HG02759 (cell line): ENCODE measurements at regions not wholly inside any gene's neighbourhood (a gene's known extent, or its start where the extent isn't known, plus 50 kb on each side); places are given as distances from the start of the nearest gene placed in this dataset.
"Not testable (repeated sequence)": the region's sequence is repeated elsewhere in the genome, so short reads cannot be mapped to it uniquely, and the experiment has no call there.

ENCODE experiments used
- ATAC-seq: cut with Tn5 transposase; IDR thresholded peaks from one replicate; pipeline ENCODE4 v1.9.1; 2021; ENCODE audit warnings: mild to moderate bottlenecking, moderate library complexity; ENCODE audit not compliant: unreplicated experiment

DNA sequence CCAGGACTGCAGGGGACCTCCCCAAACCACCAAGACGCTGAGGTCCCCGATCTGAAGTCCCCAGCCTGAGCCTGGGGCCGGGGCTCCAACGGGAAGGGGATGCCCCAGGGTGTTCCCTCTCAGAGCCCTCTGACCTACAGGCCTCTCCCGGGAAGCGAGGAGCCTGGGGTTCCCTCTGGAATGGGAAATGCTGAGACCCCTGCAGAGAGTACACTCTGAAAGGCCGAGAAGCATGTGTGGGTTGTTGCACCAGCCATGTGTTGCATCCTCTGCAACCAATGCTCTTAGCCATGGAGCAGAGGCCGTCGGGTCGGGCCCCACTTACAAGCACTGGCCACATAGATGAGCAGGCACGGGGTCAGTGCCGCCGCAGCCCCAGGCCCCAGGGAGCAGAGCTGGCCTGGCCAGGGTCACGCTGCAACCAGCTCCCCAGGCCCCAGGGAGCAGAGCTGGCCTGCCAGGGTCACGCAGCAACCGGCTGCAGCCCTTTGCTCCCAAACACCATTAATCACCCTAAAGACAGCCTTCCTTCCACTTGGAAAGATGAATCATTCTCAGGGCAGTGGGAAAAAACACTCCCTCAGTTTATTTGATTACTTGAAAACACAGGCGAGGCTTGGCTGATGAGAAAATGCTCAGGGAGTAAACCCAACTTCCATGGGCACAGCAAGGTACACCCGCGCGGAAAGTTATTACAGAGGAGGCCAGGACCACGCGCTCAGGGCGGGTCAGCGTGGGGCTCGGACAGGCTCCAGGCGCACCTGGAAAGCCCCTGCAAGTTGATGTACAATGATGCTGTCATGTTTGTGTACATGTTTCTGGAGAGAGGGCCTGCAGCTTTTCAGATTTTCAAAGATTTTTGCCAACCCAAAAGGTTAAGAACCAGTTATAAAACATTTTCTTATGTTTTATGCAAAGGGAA, 78.0 kb upstream of the AFDN start:
- no peak for ATAC-seq

- no peak for ATAC-seq
Observed at GRCh38 chr6:167750956-167751358, 75.8 kb upstream of the AFDN start.

DNA sequence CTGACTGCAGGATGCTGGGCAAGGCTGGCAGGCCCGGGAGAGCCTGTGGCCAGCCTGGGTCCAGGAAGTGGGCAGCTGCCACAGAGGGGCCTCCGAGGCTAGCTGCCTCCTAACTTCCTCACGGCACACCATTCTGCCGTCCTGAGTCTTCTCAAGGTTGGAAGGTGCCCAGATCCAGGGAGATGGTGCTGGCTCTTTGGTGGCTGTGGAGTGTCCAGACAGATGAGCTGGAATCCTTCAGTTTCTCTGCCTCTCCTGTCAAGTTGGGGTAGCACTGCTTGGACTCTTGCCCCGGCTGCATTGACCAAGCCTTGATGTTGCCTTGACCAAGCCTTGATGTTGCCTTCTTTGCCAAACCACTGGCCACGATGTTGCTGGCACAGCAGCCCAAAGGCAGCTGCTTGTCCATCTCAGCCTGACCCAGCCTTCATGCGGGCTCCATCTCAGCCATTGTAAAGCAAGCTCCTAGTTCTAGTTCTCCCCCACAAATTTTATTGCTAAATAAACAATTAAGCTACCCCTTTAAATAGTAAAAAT, 75.1 kb upstream of the AFDN start:
- no peak for ATAC-seq

DNA sequence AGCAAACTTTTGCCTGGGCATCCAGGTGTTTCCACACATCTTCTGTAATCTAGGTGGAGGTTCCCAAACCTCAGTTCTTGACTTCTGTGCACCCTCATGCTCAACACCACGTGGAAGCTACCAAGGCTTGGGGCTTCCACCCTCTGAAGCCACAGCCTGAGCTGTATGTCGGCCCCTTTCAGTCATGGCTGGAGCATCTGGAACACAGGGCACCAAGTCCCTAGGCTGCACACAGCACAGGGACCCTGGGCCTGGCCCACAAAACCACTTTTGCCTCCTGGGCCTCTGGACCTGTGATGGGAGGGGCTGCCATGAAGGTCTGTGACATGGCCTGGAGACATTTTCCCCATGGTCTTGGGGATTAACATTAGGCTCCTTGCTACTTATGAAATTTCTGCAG, 73.4 kb upstream of the AFDN start:
- not testable (repeated sequence) for ATAC-seq

GRCh38 chr6:167754691-167755090, 72.0 kb upstream of the AFDN start:
- ATAC-seq = no peak

DNA sequence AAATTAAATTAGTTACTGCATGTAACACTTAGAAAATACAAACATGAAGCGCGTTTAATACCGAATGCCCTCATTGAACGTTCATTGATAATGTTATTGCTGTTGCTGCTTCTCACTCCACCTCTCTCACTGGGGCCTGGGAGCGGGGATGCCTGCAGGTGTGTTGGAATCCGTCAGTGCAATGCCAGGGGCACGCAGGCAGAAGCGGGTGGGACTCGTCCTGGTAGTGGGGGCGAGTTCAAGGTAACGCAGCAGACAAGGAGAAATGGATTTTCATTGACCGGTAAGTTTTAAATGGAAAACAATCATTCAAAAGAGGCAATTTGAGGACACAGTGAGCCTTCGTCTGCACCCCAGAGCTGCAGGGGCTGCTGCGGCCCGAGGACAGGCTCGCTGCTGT, 71.2 kb upstream of the AFDN start:
- no peak for ATAC-seq

DNA sequence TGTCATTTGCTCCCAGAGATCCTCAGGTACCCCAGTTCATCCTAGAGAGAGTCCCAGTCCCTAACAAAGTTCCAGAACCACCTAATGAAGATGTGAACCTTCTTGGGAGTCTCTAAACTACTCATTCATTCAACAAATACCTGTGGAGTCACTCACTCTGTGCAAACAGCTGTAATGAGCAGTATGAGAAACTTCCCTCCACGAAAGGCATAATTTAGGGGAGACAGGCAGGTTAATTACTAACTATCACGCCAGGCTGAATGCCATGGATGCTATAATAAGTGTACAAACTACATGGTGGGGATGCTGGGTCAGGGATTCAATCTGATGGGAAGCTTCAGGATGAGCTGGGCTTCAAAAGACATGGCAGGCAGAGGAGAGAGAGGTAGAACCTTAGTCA, 70.1 kb upstream of the AFDN start:
- no peak for ATAC-seq

DNA sequence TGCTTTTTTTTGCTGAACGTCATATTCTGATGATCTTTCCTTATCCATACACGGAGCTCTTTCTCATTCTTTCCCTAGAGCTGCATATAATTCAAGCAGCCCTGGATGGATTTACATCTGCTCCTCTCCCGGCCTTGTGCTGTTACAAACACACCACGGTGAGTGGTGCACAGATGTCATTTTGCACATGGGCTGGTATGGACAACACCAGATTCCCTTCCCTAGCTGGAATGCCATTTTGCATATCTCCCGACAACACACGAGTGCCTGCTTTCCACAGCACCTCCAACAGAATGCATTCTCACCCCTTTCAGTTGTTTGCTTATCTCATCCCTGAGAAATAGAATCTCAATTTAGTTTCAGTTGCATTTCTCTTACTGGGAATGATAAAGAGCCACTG, 69.5 kb upstream of the AFDN start:
- no peak for ATAC-seq

DNA sequence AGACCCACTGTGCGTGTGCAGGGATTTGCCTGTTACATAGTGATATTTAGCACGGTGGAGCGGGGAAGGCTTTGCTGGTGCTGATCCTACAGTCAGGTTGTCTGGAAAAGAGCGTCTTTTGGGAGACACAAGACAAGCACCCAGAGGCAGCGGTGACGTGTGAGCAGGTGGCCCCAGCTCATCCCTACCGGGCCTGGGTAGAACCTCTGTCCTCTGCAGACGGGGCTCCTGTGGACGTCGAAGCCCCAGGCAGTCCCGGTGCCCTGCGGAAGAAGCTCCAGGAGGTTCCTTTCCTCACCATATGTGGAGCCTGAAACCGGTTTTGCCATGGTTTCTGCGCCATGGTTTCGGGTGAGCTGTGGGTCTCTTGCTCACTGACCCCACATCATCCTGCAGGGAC, 68.9 kb upstream of the AFDN start:
- no peak for ATAC-seq

- no peak for ATAC-seq
Observed at GRCh38 chr6:167758309-167759023, 68.2 kb upstream of the AFDN start.

DNA sequence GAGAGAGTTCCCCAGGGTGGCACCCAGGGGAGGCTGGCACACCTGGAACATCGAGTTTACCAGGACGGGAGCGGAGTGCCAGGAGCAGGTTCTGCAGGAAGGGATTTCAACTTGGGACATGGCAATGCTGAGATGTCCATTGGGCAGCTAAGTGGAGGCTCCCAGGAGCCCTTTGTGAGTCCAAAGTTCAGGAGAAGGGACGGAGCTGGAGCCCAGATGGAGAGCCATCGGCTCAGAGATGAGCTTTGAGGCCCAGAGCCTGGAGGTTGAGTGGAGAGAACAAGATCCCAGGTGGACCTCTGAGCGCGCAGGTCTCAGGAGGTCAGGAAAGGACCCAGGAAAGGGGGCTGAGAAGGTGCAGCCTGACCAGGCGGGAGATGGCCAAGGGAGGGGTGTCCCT, 67.5 kb upstream of the AFDN start:
- ATAC-seq = no peak

DNA sequence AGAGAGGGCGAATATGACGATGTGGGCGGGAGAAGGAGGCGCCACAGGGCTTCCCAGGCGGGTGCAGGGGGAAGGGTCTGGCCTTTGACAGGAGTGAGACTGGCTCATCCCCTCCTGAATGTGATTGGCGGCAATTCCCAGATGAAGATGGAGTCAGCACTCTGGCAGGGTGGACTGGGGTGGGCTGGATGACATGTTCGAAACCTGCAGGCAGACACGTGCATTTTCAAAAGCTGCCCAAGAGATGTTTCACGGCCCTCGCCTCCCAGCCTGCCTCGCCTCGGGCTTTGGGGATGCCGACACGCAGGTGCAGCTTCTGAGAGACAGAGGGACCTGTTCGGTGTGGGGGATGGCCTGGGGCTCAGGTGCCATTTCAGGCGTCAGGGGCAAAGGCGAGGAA, 66.8 kb upstream of the AFDN start:
- ATAC-seq = no peak

DNA sequence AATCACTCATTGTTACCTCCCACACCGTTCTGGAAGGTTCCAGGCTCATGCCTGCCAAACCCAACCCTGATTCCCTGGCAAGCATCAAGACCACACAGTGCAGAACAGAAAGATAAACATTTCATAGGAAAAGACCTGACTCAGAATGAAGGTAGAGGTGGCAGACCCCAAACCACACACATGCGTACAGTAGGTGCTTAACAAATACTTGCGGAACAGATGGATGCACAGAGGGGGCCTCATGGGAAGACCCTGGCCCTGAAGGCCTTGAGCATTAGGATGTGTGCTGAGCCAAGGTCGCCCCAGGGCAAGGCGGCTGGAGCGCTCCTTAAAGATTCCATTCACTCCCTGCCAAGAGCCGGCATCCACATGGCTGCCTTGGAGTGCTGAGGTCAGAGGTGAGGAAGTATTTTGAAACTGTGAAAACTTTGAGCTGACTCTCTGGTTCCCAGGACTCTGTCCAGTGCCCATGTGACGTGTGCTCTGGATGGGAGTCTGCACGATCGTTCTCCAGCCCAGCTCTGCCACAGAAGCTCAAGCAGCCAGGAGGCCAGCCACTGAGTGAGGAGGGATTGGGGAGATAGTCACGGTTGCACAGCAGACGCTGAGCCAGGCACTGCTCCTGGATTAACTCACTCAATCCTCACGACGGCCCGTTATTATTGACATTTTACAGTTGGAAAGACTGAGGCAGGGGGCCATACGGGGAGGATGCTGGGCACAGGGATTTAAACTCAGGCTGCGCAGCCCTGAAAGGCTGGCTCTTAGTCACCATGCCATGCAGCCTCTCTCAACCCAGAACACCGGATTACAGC, 65.5 kb upstream of the AFDN start:
- no peak for ATAC-seq

- no peak for ATAC-seq
Observed at GRCh38 chr6:167761794-167762258, 64.9 kb upstream of the AFDN start.

DNA sequence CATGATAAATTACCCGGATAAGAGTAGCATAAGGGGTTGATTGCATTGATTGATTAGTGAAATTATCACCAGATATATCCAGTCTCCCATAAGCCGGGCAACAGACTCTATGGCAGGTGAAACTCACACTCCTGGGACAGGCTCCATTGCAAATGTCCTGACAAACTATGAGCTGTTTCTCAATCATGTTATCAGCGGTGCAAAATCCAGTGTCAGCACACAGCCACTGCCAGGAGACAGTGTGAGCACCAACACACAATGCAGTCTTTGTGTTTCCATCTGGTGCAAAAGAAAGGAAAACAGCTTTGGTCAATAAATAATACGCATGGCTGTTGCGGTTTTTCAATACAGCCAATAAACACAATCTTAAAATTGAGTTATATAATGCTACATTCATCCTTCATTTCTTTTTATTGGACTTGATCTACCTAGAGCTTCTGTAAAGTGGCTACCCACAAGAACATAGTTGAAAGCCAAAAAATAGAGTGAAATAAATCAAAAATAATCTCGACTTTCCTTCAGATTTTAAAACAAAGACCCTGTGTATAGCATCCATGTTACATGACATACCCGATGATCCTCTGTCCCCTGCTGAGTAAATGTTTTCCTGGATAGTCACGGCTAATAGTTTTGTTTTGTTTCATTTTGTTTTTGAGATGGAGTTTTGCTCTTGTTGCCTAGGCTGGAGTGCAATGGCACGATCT, 64.3 kb upstream of the AFDN start:
- no peak for ATAC-seq

DNA sequence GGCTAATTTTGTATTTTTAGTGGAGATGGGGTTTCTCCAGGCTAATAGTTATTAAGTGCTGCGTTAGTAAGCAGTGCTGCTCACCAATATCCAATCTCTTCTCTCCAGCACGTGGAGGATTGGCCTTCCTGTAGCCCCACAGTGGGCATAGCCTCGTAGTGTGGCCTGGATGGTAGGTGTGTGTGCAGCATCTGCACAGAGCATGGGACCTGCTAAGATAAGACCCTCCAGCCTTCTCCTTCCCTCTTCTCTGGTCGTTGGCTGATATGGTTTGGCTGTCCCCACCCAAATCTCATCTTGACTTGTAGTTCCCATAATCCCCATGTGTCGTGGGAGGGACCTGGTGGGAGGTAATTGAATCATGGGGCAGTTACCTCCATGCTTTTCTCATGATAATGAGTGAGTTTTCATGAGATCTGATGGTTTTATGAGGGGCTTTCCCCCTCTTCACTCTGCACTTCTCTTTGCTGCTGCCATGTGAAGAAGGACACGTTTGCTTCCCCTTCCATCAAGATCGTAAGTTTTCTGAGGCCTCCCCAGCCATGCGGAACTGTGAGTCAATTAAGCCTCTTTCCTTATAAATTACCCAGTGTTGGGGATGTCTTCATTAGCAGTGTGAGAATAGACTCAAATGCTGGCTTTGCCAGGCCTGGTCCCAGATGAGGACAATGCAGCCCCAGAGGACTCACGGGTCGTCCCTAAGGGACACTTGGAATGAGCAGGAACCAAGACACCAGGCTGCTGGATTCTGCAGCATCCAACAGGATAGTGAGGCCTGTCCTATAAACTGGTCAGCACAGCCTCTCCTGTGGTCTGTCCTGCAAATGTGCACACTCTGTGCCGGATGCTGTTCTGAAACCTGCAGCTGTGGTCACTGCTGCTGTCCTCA, 63.4 kb upstream of the AFDN start:
- no peak for ATAC-seq

DNA sequence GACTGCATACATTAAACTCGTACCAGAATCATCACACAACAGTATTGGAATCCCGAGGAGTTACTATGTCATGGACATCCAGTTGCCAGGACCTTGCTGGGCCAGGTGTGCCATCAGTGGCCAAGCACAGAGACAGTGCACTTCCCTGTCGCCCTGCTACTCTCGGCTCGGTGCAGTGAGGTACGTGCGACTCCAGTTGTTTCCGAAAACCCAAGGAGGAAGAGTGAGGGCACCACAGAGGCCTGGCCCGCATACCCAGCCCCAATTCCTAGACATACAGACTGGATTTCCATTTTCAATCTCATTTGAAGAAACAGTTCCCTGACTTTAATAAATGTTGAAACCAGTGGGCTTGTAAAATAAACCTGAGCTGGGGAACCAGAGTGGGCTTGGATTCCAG, 62.5 kb upstream of the AFDN start:
- ATAC-seq = no peak

GRCh38 chr6:167764713-167765479, 61.8 kb upstream of the AFDN start:
- no peak for ATAC-seq
